H9 (cell line): ENCODE measurements at regions not wholly inside any gene's neighbourhood (a gene's known extent, or its start where the extent isn't known, plus 50 kb on each side); places are given as distances from the start of the nearest gene placed in this dataset.

Experiments used
- DNase-seq: peaks from one replicate; pipeline ENCODE4 v3.0.0-alpha.2; 2017
- H2AFZ ChIP-seq: one replicate; pipeline ENCODE4 v1.6.1; 2013; ENCODE audit warnings: mild to moderate bottlenecking, low read length, control low read depth, moderate library complexity
- H2AK5ac ChIP-seq: 2 replicates; pipeline ENCODE4 v1.6.1; 2013; ENCODE audit warnings: low read length, control low read depth, mixed read lengths; ENCODE audit not compliant: insufficient read length
- H2BK120ac ChIP-seq: one replicate; pipeline ENCODE4 v1.6.1; 2013; ENCODE audit warnings: low read depth, mild to moderate bottlenecking, low read length, control low read depth, inconsistent platforms; ENCODE audit not compliant: poor library complexity, severe bottlenecking
- H2BK12ac ChIP-seq: 2 replicates; pipeline ENCODE4 v1.6.1; 2013; ENCODE audit warnings: low read length, control low read depth, mixed read lengths, low read depth; ENCODE audit not compliant: insufficient read length
- H2BK15ac ChIP-seq: 2 replicates; pipeline ENCODE4 v1.6.1; 2013; ENCODE audit warnings: low read depth, low read length, control low read depth
- H2BK20ac ChIP-seq: one replicate; pipeline ENCODE4 v1.6.1; 2013; ENCODE audit warnings: low read depth, mild to moderate bottlenecking, low read length, control low read depth, inconsistent platforms; ENCODE audit not compliant: poor library complexity, severe bottlenecking
- H2BK5ac ChIP-seq: 2 replicates; pipeline ENCODE4 v1.6.1; 2013; ENCODE audit warnings: low read length, control low read depth, mixed read lengths; ENCODE audit not compliant: insufficient read length
- H3K14ac ChIP-seq: 2 replicates; pipeline ENCODE4 v1.6.1; 2013; ENCODE audit warnings: low read length, control low read depth; ENCODE audit not compliant: insufficient read depth
- H3K18ac ChIP-seq: 2 replicates; pipeline ENCODE4 v1.6.1; 2013; ENCODE audit warnings: low read depth, mild to moderate bottlenecking, mixed read lengths, low read length, control low read depth; ENCODE audit not compliant: insufficient read length
- H3K23ac ChIP-seq: 2 replicates; pipeline ENCODE4 v1.6.1; 2013; ENCODE audit warnings: low read length, control low read depth, mixed read lengths, low read depth; ENCODE audit not compliant: insufficient read length
- H3K23me2 ChIP-seq: 2 replicates; pipeline ENCODE4 v1.6.1; 2013; ENCODE audit warnings: low read depth, mild to moderate bottlenecking, mixed read lengths, low read length, control low read depth; ENCODE audit not compliant: insufficient read length, poor library complexity, severe bottlenecking
- H3K27ac ChIP-seq: 2 replicates; pipeline ENCODE4 v1.5.1; 2013; ENCODE audit warnings: low read length, control low read depth, mixed read lengths, low read depth; ENCODE audit not compliant: insufficient read length
- H3K27me3 ChIP-seq: 2 replicates; pipeline ENCODE4 v1.6.1; 2013; ENCODE audit warnings: low read length, control low read depth, inconsistent platforms; ENCODE audit not compliant: insufficient read depth
- H3K4ac ChIP-seq: 2 replicates; pipeline ENCODE4 v1.6.1; 2013; ENCODE audit warnings: low read depth, mild to moderate bottlenecking, control low read depth, inconsistent platforms, low read length, moderate library complexity
- H3K4me1 ChIP-seq: 2 replicates; pipeline ENCODE4 v1.6.1; 2013; ENCODE audit warnings: low read length, control low read depth, inconsistent platforms; ENCODE audit not compliant: insufficient read depth
- H3K4me2 ChIP-seq: 2 replicates; pipeline ENCODE4 v1.6.1; 2013; ENCODE audit warnings: low read length, control low read depth, mixed read lengths; ENCODE audit not compliant: insufficient read length, insufficient read depth
- H3K56ac ChIP-seq: 2 replicates; pipeline ENCODE4 v1.6.1; 2013; ENCODE audit warnings: low read depth, mild to moderate bottlenecking, mixed read lengths, low read length, control low read depth; ENCODE audit not compliant: insufficient read length
- H3K79me1 ChIP-seq: 2 replicates; pipeline ENCODE4 v1.6.1; 2013; ENCODE audit warnings: low read depth, mild to moderate bottlenecking, moderate library complexity, low read length, control low read depth, inconsistent platforms; ENCODE audit not compliant: insufficient read depth, poor library complexity, severe bottlenecking
- H3K79me2 ChIP-seq: 2 replicates; pipeline ENCODE4 v1.6.1; 2013; ENCODE audit warnings: low read length, control low read depth, inconsistent platforms; ENCODE audit not compliant: insufficient read depth
- H3K9ac ChIP-seq: 2 replicates; pipeline ENCODE4 v1.6.1; 2013; ENCODE audit warnings: low read length, control low read depth, mixed read lengths; ENCODE audit not compliant: insufficient read length; ENCODE audit errors: extremely low read depth
- H3K9me3 ChIP-seq: one replicate; pipeline ENCODE4 v1.6.1; 2013; ENCODE audit warnings: low read depth, low read length, inconsistent platforms; ENCODE audit not compliant: control insufficient read depth
- H3T11ph ChIP-seq: one replicate; pipeline ENCODE4 v1.6.1; 2013; ENCODE audit warnings: mild to moderate bottlenecking, low read length, control low read depth, inconsistent platforms
- H4K20me1 ChIP-seq: one replicate; pipeline ENCODE4 v1.6.1; 2013; ENCODE audit not compliant: control insufficient read depth, insufficient read length, insufficient read depth
- H4K5ac ChIP-seq: 2 replicates; pipeline ENCODE4 v1.6.1; 2013; ENCODE audit warnings: low read depth, mild to moderate bottlenecking, mixed read lengths, low read length, control low read depth; ENCODE audit not compliant: insufficient read length
- H4K8ac ChIP-seq: replicated peaks from 2 replicates; pipeline ENCODE4 v1.6.1; 2013; ENCODE audit warnings: low read length, control low read depth, mixed read lengths, low read depth; ENCODE audit not compliant: insufficient read length
- H4K91ac ChIP-seq: 2 replicates; pipeline ENCODE4 v1.6.1; 2013; ENCODE audit warnings: low read depth, mild to moderate bottlenecking, moderate library complexity, mixed read lengths, low read length, control low read depth; ENCODE audit not compliant: insufficient read length
- H3K27ac Mint-ChIP-seq, 3 experiments: 2 replicates in 2 of 3; 3 replicates in 1 of 3; pipeline ENCODE4 v1.8.0; 2020 to 2021; ENCODE audit warnings: mixed read lengths in 3 of 3, mild to moderate bottlenecking in 1 of 3, moderate library complexity in 1 of 3
- H3K27me3 Mint-ChIP-seq: 2 replicates; pipeline ENCODE4 v1.8.0; 2021; ENCODE audit warnings: low read depth, mild to moderate bottlenecking, moderate library complexity, mixed read lengths
- H3K36me3 Mint-ChIP-seq, 3 experiments: 2 replicates in 2 of 3; 3 replicates in 1 of 3; pipeline ENCODE4 v1.8.0; 2020 to 2021; ENCODE audit warnings: low read depth in 3 of 3, mixed read lengths in 3 of 3; ENCODE audit not compliant: insufficient read depth in 1 of 3
- H3K4me1 Mint-ChIP-seq, 2 experiments: 2 replicates each; pipeline ENCODE4 v1.8.0; 2020; ENCODE audit warnings: mixed read lengths in 2 of 2
- H3K4me3 Mint-ChIP-seq, 2 experiments: 2 replicates in 1 of 2; 3 replicates in 1 of 2; pipeline ENCODE4 v1.8.0; 2020 to 2021; ENCODE audit warnings: mild to moderate bottlenecking in 2 of 2, mixed read lengths in 2 of 2, moderate library complexity in 1 of 2
- H3K9me3 Mint-ChIP-seq, 2 experiments: 2 replicates in 1 of 2; 3 replicates in 1 of 2; pipeline ENCODE4 v1.8.0; 2020; ENCODE audit warnings: mild to moderate bottlenecking in 2 of 2, mixed read lengths in 2 of 2, moderate library complexity in 1 of 2
- CTCF ChIP-seq: fragments of 200-600 bp; sonication (generic); conservative IDR thresholded peaks from 3 replicates; pipeline ENCODE4 v1.8.0; 2021; ENCODE audit warnings: antibody characterized with exemption, mild to moderate bottlenecking
- WGBS: extraction: QIAGEN DNeasy Blood & Tissue Kit; methylation state at CpG from one replicate; pipeline ENCODE4 v1.1.7; 2013; ENCODE audit warnings: missing lambda C conversion rate, low lambda C conversion rate, mixed read lengths; ENCODE audit not compliant: insufficient read length; ENCODE audit errors: extremely low coverage; 5-methylcytosine and 5-hydroxymethylcytosine counted together

DNA sequence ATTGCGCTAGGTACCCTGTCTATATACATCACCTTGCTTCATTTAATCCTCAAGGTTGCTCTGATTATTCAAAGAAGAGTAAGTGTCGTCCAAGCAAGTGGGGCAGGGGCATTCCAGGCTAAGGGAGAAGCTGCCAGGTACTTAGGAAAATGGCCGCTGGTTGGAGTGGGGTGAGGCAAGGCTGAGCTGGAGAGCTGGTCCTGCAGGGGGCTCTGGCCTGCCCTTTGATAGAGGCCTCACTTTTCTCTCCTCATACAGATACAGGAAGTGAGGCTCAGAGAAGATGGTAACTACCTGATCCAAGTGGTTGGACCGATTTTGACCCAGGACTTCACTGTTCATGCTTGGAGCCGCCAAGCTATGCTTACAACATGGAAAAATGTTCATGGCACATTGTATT lies 86.9 kb upstream of the ZBTB40 start:
- no CpG with 5 or more reads among the region's 5 CpGs for WGBS
- H3K27me3 Mint-ChIP-seq, result peaks cover 11% of the 10 kb centered on the region

More for the DNA sequence above, 86.9 kb upstream of the ZBTB40 start:
- TF ChIP-seq CTCF, result peak; percentile 61
- Histone ChIP-seq H3K27ac (no peak overlapping the region), H4K8ac (no peak overlapping the region), H4K5ac (no peak overlapping the region), H3K56ac (no peak overlapping the region), H2BK12ac (no peak overlapping the region), H3K9me3 (no peaks in the 10 kb centered on the region), H3K79me2 (no peaks in the 10 kb centered on the region), H3K23ac (no peak overlapping the region), H4K20me1 (no peaks in the 10 kb centered on the region), H2BK5ac (no peak overlapping the region), H3K14ac (no peak overlapping the region), H3K27me3 (no peaks in the 10 kb centered on the region), H4K91ac (no peak overlapping the region), H3K9ac (no peak overlapping the region), H2BK120ac (no peak overlapping the region), H2BK20ac (no peak overlapping the region), H3T11ph (no peak overlapping the region), H3K23me2 (no peaks in the 10 kb centered on the region), H2BK15ac (no peak overlapping the region), H3K4ac (no peak overlapping the region), H2AK5ac (no peak overlapping the region), H3K18ac (no peak overlapping the region), H3K79me1 (no peaks in the 10 kb centered on the region), H2AFZ (no peak overlapping the region), H3K4me2 (no peak overlapping the region), H3K4me1 (peaks cover 4% of the 10 kb centered on the region)
- peak; percentile 65 for DNase-seq
- Mint-ChIP-seq H3K4me1 (peaks cover 12 to 32% of the 10 kb centered on the region in 2 experiments), H3K4me3 (no peak overlapping the region), H3K36me3 (no peaks in the 10 kb centered on the region), H3K27ac (no peak overlapping the region), H3K9me3 (no peaks in the 10 kb centered on the region)
